NCI-H2171 treated with DMSO at 0.1 percent for 48 hours (cell line): ENCODE measurements at regions not wholly inside any gene's neighbourhood (a gene's known extent, or its start where the extent isn't known, plus 50 kb on each side); places are given as distances from the start of the nearest gene placed in this dataset.

Source experiments
- DNase-seq: peaks from one replicate; lab custom pipeline; 2025; lab: John Stamatoyannopoulos, UW

- no peak for DNase-seq
Measured at GRCh38 chr4:157521906-157522305, 301.4 kb downstream of the GRIA2 start.

GRCh38 chr4:157514711-157515110 is 294.2 kb downstream of the GRIA2 start:
- no peak for DNase-seq

- DNase-seq = no peak
Measured at GRCh38 chr4:157509341-157509740, 288.8 kb downstream of the GRIA2 start.

- DNase-seq = no peak
Measured at GRCh38 chr4:157502656-157503055, 282.1 kb downstream of the GRIA2 start.

- DNase-seq = no peak
Measured at GRCh38 chr4:157459785-157460184, 239.3 kb downstream of the GRIA2 start.

GRCh38 chr4:157447195-157447594 is 226.7 kb downstream of the GRIA2 start:
- no peak for DNase-seq

GRCh38 chr4:157444014-157444413 is 223.5 kb downstream of the GRIA2 start:
- no peak for DNase-seq

GRCh38 chr4:157443537-157443936 is 223.0 kb downstream of the GRIA2 start:
- no peak for DNase-seq

- no peak for DNase-seq
Measured at GRCh38 chr4:157425897-157426296, 205.4 kb downstream of the GRIA2 start.

GRCh38 chr4:157423526-157424020 is 203.0 kb downstream of the GRIA2 start:
- no peak for DNase-seq

- no peak for DNase-seq
Measured at GRCh38 chr4:157421365-157421764, 200.8 kb downstream of the GRIA2 start.
